HEK293 (cell line): ENCODE measurements at regions not wholly inside any gene's neighbourhood (a gene's known extent, or its start where the extent isn't known, plus 50 kb on each side); places are given as distances from the start of the nearest gene placed in this dataset.
A peak's percentile ranks its signal among the peaks of the same experiment; 100 is the strongest.

Experiments
- CTCF ChIA-PET: fragments of 350-600 bp; formaldehyde crosslinking; extraction: SDS; loops from one replicate; lab custom pipeline; 2021; ENCODE audit warnings: antibody characterized with exemption; lab: Yijun Ruan, JAX
- POLR2A ChIA-PET: fragments of 300-600 bp; formaldehyde crosslinking; extraction: SDS; loops from one replicate; lab custom pipeline; 2020; ENCODE audit warnings: antibody characterized with exemption, inconsistent platforms; lab: Yijun Ruan, JAX
- H3K27ac ChIP-seq: fragments of 200-500 bp; sonication (Bioruptor generic); 2 replicates; pipeline ENCODE4 v1.5.1; 2014; ENCODE audit warnings: low read depth, low read length, control low read depth, inconsistent platforms; ENCODE audit errors: extremely low read depth
- H3K36me3 ChIP-seq, 2 experiments: fragments of 200-500 bp in 1 of 2; sonication (Bioruptor generic) in 1 of 2; 1 replicate in 1 of 2; 2 replicates in 1 of 2; pipeline ENCODE4 v1.5.1; 2014 to 2017; ENCODE audit warnings: inconsistent platforms in 2 of 2, low read length in 2 of 2; ENCODE audit not compliant: control insufficient read depth in 2 of 2, insufficient read depth in 1 of 2
- H3K4me1 ChIP-seq: fragments of 200-500 bp; sonication (Bioruptor generic); 2 replicates; pipeline ENCODE4 v1.5.1; 2014; ENCODE audit warnings: mild to moderate bottlenecking, low read length, inconsistent platforms; ENCODE audit not compliant: control insufficient read depth, insufficient read depth
- H3K4me3 ChIP-seq: 2 replicates; pipeline ENCODE4 v1.5.1; 2011; ENCODE audit warnings: low read depth, mild to moderate bottlenecking, control low read depth, low read length, moderate library complexity
- H3K9me3 ChIP-seq: fragments of 200-500 bp; sonication (Bioruptor generic); 2 replicates; pipeline ENCODE4 v1.5.1; 2014; ENCODE audit warnings: low read depth, low read length, inconsistent platforms; ENCODE audit not compliant: control insufficient read depth, insufficient read depth
- BCL6B ChIP-seq: fragments of 450-650 bp; formaldehyde crosslinking; IDR thresholded peaks from 2 replicates; pipeline ENCODE4 v1.5.1; 2017; ENCODE audit warnings: missing biosample characterization, missing genetic modification characterization
- PATZ1 ChIP-seq: fragments of 450-650 bp; formaldehyde crosslinking; IDR thresholded peaks from 2 replicates; pipeline ENCODE4 v1.5.1; 2016; ENCODE audit warnings: missing biosample characterization, missing genetic modification characterization
- WT1 ChIP-seq: fragments of 450-650 bp; formaldehyde crosslinking; IDR thresholded peaks from 2 replicates; pipeline ENCODE4 v1.5.1; 2016; ENCODE audit warnings: missing biosample characterization, missing genetic modification characterization
- ZBTB10 ChIP-seq: fragments of 450-650 bp; formaldehyde crosslinking; IDR thresholded peaks from 2 replicates; pipeline ENCODE4 v1.5.1; 2016; ENCODE audit warnings: missing biosample characterization, missing genetic modification characterization
- ZBTB21 ChIP-seq: fragments of 450-650 bp; formaldehyde crosslinking; IDR thresholded peaks from 2 replicates; pipeline ENCODE4 v1.5.1; 2017; ENCODE audit warnings: missing biosample characterization, missing genetic modification characterization
- ZFHX2 ChIP-seq: fragments of 450-650 bp; formaldehyde crosslinking; conservative IDR thresholded peaks from 2 replicates; pipeline ENCODE4 v1.5.1; 2016; ENCODE audit warnings: missing biosample characterization, missing genetic modification characterization
- ZNF114 ChIP-seq: fragments of 450-650 bp; formaldehyde crosslinking; IDR thresholded peaks from 2 replicates; pipeline ENCODE4 v1.5.0; 2017; ENCODE audit warnings: missing biosample characterization, missing genetic modification characterization
- ZNF140 ChIP-seq: fragments of 450-650 bp; formaldehyde crosslinking; IDR thresholded peaks from 2 replicates; pipeline ENCODE4 v1.5.1; 2016; ENCODE audit warnings: missing biosample characterization, missing genetic modification characterization
- ZNF157 ChIP-seq: fragments of 450-650 bp; formaldehyde crosslinking; IDR thresholded peaks from 2 replicates; pipeline ENCODE4 v1.5.1; 2016; ENCODE audit warnings: missing biosample characterization, missing genetic modification characterization
- ZNF221 ChIP-seq: fragments of 450-650 bp; formaldehyde crosslinking; IDR thresholded peaks from 2 replicates; pipeline ENCODE4 v1.5.1; 2017; ENCODE audit warnings: missing biosample characterization, missing genetic modification characterization, borderline replicate concordance
- ZNF248 ChIP-seq: fragments of 450-650 bp; formaldehyde crosslinking; IDR thresholded peaks from 2 replicates; pipeline ENCODE4 v1.5.1; 2017; ENCODE audit warnings: missing biosample characterization, missing genetic modification characterization
- ZNF473 ChIP-seq: fragments of 450-650 bp; formaldehyde crosslinking; IDR thresholded peaks from 2 replicates; pipeline ENCODE4 v1.5.1; 2017; ENCODE audit warnings: missing biosample characterization, missing genetic modification characterization
- ZNF501 ChIP-seq: fragments of 450-650 bp; formaldehyde crosslinking; IDR thresholded peaks from 2 replicates; pipeline ENCODE4 v1.5.1; 2016; ENCODE audit warnings: missing biosample characterization, missing genetic modification characterization
- ZNF555 ChIP-seq: fragments of 450-650 bp; formaldehyde crosslinking; conservative IDR thresholded peaks from 2 replicates; pipeline ENCODE4 v1.5.1; 2017; ENCODE audit warnings: missing biosample characterization, mild to moderate bottlenecking, missing genetic modification characterization, inconsistent platforms
- ZNF571 ChIP-seq: fragments of 450-650 bp; formaldehyde crosslinking; IDR thresholded peaks from 2 replicates; pipeline ENCODE4 v1.5.0; 2017; ENCODE audit warnings: missing biosample characterization, missing genetic modification characterization
- ZNF596 ChIP-seq: fragments of 450-650 bp; IDR thresholded peaks from 2 replicates; pipeline ENCODE4 v1.5.0; 2018; ENCODE audit warnings: missing biosample characterization, mild to moderate bottlenecking, missing genetic modification characterization, moderate library complexity
- ZNF610 ChIP-seq: fragments of 450-650 bp; formaldehyde crosslinking; IDR thresholded peaks from 2 replicates; pipeline ENCODE4 v1.5.1; 2016; ENCODE audit warnings: missing biosample characterization, missing genetic modification characterization, borderline replicate concordance
- ZNF664 ChIP-seq: fragments of 450-650 bp; formaldehyde crosslinking; IDR thresholded peaks from 2 replicates; pipeline ENCODE4 v1.5.1; 2016; ENCODE audit warnings: missing biosample characterization, missing genetic modification characterization
- ZSCAN18 ChIP-seq: fragments of 450-650 bp; formaldehyde crosslinking; IDR thresholded peaks from 2 replicates; pipeline ENCODE4 v1.5.1; 2016; ENCODE audit warnings: missing biosample characterization, missing genetic modification characterization
- ZXDB ChIP-seq: fragments of 450-650 bp; formaldehyde crosslinking; IDR thresholded peaks from 2 replicates; pipeline ENCODE4 v1.5.1; 2016; ENCODE audit warnings: missing biosample characterization, missing genetic modification characterization

GRCh38 chr11:112834277-112834755, 126.9 kb upstream of the NCAM1 start:
- H3K4me3 ChIP-seq, result no peak overlapping the region
- no peak overlapping the region for H3K27ac ChIP-seq
- H3K9me3 ChIP-seq, result no peaks in the 10 kb centered on the region
- no peaks in the 10 kb centered on the region for H3K36me3 ChIP-seq
- CTCF ChIA-PET, result no interaction called here
- peak; percentile 40 for TF ChIP-seq ZFHX2 (tag by site-specific recombination)
- no peak for TF ChIP-seq ZNF248 (tag by site-specific recombination)
- TF ChIP-seq WT1, result no peak
- TF ChIP-seq ZNF555, result no peak
- TF ChIP-seq BCL6B (tag by site-specific recombination), result no peak
- no peak for TF ChIP-seq ZNF664 (tag by site-specific recombination)
- POLR2A ChIA-PET, result interaction anchor here (0.6 to 0.7 kb wide), 2 partner anchors 435 to 727 kb away, joined by 3 to 9 read pairs; no protein-coding TSS in a partner anchor
- no peaks in the 10 kb centered on the region for H3K4me1 ChIP-seq

- no peak overlapping the region for H3K27ac ChIP-seq
- POLR2A ChIA-PET, result no interaction called here
- TF ChIP-seq ZNF221 (tag by site-specific recombination) (no peak), ZNF114 (no peak), ZBTB10 (no peak), ZNF596 (tag by site-specific recombination) (no peak), ZNF501 (tag by site-specific recombination) (no peak)
- TF ChIP-seq, all 188 proteins: peak for 0
- Histone ChIP-seq H3K4me1 (no peaks in the 10 kb centered on the region), H3K9me3 (no peaks in the 10 kb centered on the region), H3K4me3 (no peak overlapping the region), H3K36me3 (no peaks in the 10 kb centered on the region)
- CTCF ChIA-PET, result interaction anchor here (1.0 kb wide), 1 partner anchor 41 kb away, joined by 3 read pairs; no protein-coding TSS in a partner anchor
Observed at GRCh38 chr11:112835591-112836255, 125.5 kb upstream of the NCAM1 start.

- ChIA-PET POLR2A (no interaction called here), CTCF (interaction anchor here (0.6 to 1.0 kb wide), 4 partner anchors 41 to 908 kb away, joined by 3 read pairs; no protein-coding TSS in a partner anchor)
- Histone ChIP-seq H3K4me1 (no peaks in the 10 kb centered on the region), H3K36me3 (no peaks in the 10 kb centered on the region), H3K9me3 (no peaks in the 10 kb centered on the region), H3K4me3 (no peak overlapping the region), H3K27ac (no peak overlapping the region)
- no peak for TF ChIP-seq ZNF473
- TF ChIP-seq ZNF610 (tag by site-specific recombination), result no peak
- TF ChIP-seq ZXDB (tag by site-specific recombination), result no peak
- no peak for TF ChIP-seq PATZ1 (tag by site-specific recombination)
- no peak for TF ChIP-seq ZNF140 (tag by site-specific recombination)
- no peak for TF ChIP-seq ZBTB21
- TF ChIP-seq ZNF571 (tag by site-specific recombination), result no peak
- no peak for TF ChIP-seq ZNF157 (tag by site-specific recombination)
- TF ChIP-seq WT1, result no peak
- no peak for TF ChIP-seq ZSCAN18 (tag by site-specific recombination)
Observed at GRCh38 chr11:112836256-112836602, 125.0 kb upstream of the NCAM1 start.
